Natural killer cell treated with Interleukin-12 subunit alpha and Interleukin-12 subunit beta and Interleukin-15 and Interleukin-18, amount 100 ng/mL, for 72 hours (primary cell): ENCODE measurements at regions not wholly inside any gene's neighbourhood (a gene's known extent, or its start where the extent isn't known, plus 50 kb on each side); places are given as distances from the start of the nearest gene placed in this dataset.
A peak's percentile ranks its signal among the peaks of the same experiment; 100 is the strongest.

Experiments used
- ATAC-seq, 2 donors: fragments of 150-1000 bp; cut with Tn5 transposase in 1 of 2; sonication (Bioruptor Pico), chemical (Tn5 transposase) in 1 of 2; 2 replicates each; pipeline ENCODE4 v1.10.0; 2021
- DNase-seq: peaks from one replicate; pipeline ENCODE4 v3.0.0; 2022; ENCODE audit warnings: low spot score
- H3K27ac Mint-ChIP-seq, 2 donors: 1 replicate in 1 of 2; 2 replicates in 1 of 2; pipeline ENCODE4 v1.8.0; 2022; ENCODE audit warnings: mixed read lengths in 2 of 2, mild to moderate bottlenecking in 1 of 2, moderate library complexity in 1 of 2
- H3K27me3 Mint-ChIP-seq, 2 donors: 1 replicate in 1 of 2; 2 replicates in 1 of 2; pipeline ENCODE4 v1.8.0; 2022; ENCODE audit warnings: mixed read lengths in 2 of 2
- H3K36me3 Mint-ChIP-seq: one replicate; pipeline ENCODE4 v1.8.0; 2022; ENCODE audit warnings: mixed read lengths
- H3K4me1 Mint-ChIP-seq, 2 donors: 1 replicate in 1 of 2; 2 replicates in 1 of 2; pipeline ENCODE4 v1.8.0; 2022; ENCODE audit warnings: low read depth in 2 of 2, mixed read lengths in 2 of 2, mild to moderate bottlenecking in 1 of 2
- H3K4me3 Mint-ChIP-seq: one replicate; pipeline ENCODE4 v1.8.0; 2022; ENCODE audit warnings: mixed read lengths
- H3K9me3 Mint-ChIP-seq: 2 replicates; pipeline ENCODE4 v1.8.0; 2022; ENCODE audit warnings: mixed read lengths

- DNase-seq (no peak), ATAC-seq (no peak)
- peaks cover 2% of the 10 kb centered on the region for H3K9me3 Mint-ChIP-seq
- no peak overlapping the region for H3K4me3 Mint-ChIP-seq
- H3K27ac Mint-ChIP-seq, result no peak overlapping the region
- no peaks in the 10 kb centered on the region for H3K4me1 Mint-ChIP-seq
- H3K27me3 Mint-ChIP-seq, result peaks cover 12 to 16% of the 10 kb centered on the region in 2 donors
- H3K36me3 Mint-ChIP-seq, result no peaks in the 10 kb centered on the region
Measured at GRCh38 chr13:76778853-76779252, 107.4 kb downstream of the KCTD12 start.

DNA sequence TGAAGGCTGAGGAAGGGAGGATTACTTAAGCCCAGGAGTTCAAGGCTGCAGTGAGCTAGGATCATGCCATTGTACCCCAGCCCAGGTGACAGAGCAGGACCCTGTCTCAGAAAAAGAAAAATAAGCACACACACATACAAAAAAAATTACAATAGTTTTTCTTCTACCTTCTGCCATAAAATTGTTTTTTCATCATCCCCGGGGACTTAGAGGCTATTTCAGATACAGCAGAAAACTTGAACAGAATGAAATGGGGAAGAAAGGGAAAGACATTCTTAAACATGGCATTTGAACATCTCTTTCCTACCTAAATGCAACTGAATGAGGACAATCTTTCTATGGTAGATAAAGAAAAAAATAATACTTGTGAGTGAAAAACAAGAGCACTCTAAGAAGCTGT is 109.1 kb downstream of the KCTD12 start:
- Mint-ChIP-seq H3K36me3 (no peaks in the 10 kb centered on the region), H3K27ac (no peak overlapping the region), H3K4me1 (no peaks in the 10 kb centered on the region), H3K27me3 (peaks cover 12 to 16% of the 10 kb centered on the region in 2 donors), H3K9me3 (peaks cover 2% of the 10 kb centered on the region), H3K4me3 (no peak overlapping the region)
- DNase-seq (no peak), ATAC-seq (no peak)

DNA sequence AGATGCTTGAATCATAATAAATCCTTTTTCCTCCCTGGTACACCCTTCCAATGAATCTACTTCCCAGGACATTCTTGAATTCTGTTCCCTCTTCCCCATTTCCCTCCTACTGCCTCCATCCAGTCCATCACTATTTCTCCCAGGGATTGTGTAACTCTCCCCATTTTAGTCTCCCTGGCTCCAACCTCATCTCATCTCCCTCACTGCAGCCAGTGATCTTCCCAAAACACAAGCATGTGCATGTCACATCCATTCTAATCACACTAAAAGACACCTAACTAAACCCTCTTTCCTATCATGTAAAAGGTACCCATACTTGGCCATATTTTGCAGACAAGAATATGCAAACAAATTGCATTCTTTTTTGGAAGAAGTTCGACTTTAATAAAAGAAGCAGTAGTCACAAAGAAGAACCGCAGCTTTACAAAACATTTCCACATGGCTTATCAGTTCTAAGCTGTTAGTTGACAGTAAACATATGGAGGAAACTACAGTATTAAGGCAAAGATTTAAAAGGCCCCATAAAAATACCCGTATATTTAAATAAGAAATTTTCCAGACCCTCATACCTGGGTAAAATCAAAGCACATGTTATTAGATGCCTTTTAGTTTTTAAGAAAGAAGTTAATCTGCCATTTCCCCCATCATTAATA is 111.0 kb downstream of the KCTD12 start:
- no peak overlapping the region for H3K4me3 Mint-ChIP-seq
- H3K27me3 Mint-ChIP-seq, result peaks cover 10 to 14% of the 10 kb centered on the region in 2 donors
- H3K9me3 Mint-ChIP-seq, result peaks cover 2% of the 10 kb centered on the region
- no peaks in the 10 kb centered on the region for H3K36me3 Mint-ChIP-seq
- DNase-seq (no peak), ATAC-seq (no peak)
- H3K27ac Mint-ChIP-seq, result no peak overlapping the region
- H3K4me1 Mint-ChIP-seq, result no peaks in the 10 kb centered on the region

DNA sequence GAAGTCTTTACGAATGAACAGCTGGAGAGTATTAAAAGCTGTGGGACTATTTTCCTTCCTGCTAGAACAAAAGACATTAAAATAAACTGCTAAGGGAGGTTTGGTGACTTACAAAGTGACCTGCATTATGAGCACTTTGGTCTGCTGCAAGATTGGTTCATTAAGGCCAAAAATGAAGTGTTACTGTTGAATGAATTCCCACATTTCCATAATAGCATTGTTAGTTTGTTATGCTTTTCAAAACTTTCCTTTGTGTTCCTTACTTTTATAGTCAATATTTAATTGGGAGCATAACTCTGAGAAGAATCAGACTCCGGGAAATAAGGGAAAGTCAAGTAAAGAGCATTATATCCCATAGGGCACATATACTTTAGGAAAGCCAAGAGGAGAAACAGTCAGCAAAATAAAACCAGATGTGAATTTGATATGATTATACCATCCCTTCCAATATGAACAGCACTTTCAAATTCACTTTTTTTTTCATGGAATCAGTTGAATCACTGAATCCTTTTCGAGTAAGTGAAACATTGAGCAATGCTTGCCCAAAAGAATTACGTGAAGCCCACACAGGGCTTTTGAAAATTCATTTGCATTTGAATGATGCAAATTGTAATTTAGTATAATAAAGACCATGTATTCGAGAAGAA is 112.6 kb downstream of the KCTD12 start:
- no peak for ATAC-seq
- H3K9me3 Mint-ChIP-seq, result no peaks in the 10 kb centered on the region
- no peak overlapping the region for H3K4me3 Mint-ChIP-seq
- peaks cover 5 to 11% of the 10 kb centered on the region in 2 donors for H3K27me3 Mint-ChIP-seq
- H3K27ac Mint-ChIP-seq, result no peak overlapping the region
- no peaks in the 10 kb centered on the region for H3K36me3 Mint-ChIP-seq
- H3K4me1 Mint-ChIP-seq, result no peaks in the 10 kb centered on the region
- no peak for DNase-seq

DNA sequence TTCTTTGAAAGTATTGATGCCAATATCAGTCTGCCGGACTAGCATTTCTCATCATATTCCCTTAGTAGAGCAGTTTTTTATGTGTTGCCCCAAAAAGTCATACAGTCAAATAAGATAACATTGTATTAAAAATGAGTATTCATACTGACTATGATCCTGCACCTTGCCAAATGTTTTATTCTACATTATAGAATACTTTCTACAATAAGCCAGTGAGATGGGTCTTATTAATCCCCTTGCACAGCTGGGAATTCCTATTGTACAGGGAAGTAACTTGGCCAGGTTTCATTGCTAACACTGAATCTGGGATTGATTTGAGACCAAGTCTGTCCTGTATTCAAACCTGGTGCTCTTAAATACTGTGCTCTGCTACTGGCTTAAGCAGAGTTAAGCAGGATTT is 114.0 kb downstream of the KCTD12 start:
- H3K36me3 Mint-ChIP-seq, result no peaks in the 10 kb centered on the region
- H3K27ac Mint-ChIP-seq, result no peak overlapping the region
- no peak for ATAC-seq
- peaks cover 12 to 14% of the 10 kb centered on the region in 2 donors for H3K27me3 Mint-ChIP-seq
- no peaks in the 10 kb centered on the region for H3K4me1 Mint-ChIP-seq
- H3K9me3 Mint-ChIP-seq, result no peaks in the 10 kb centered on the region
- no peak for DNase-seq
- H3K4me3 Mint-ChIP-seq, result no peak overlapping the region

- Mint-ChIP-seq H3K9me3 (no peaks in the 10 kb centered on the region), H3K27me3 (peaks cover 11 to 15% of the 10 kb centered on the region in 2 donors), H3K27ac (no peak overlapping the region), H3K4me1 (no peaks in the 10 kb centered on the region), H3K4me3 (no peak overlapping the region), H3K36me3 (no peaks in the 10 kb centered on the region)
- DNase-seq (no peak), ATAC-seq (no peak)
Measured at GRCh38 chr13:76769271-76769791, 116.9 kb downstream of the KCTD12 start.

DNA sequence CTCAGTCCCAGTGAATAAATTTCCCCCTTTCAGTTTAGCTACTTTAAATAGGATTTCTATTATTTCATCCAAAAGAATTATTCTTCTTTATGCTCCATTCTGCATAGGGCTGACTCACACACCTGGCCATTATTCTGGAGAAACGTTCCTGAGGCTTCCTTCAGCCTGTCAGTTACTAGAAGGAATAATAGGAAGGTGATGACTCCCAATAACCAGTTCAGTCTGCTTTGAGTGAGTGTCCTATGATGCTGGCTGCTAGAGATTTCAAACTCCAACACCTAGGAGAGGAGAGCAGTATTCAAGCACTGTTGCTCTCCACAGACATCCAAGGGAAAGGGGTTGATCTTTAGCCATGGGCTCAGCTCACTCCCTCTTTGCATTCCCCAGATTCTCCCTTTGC is 117.8 kb downstream of the KCTD12 start:
- Mint-ChIP-seq H3K27me3 (peaks cover 11 to 19% of the 10 kb centered on the region in 2 donors), H3K36me3 (no peaks in the 10 kb centered on the region), H3K4me3 (no peak overlapping the region), H3K27ac (no peak overlapping the region), H3K4me1 (no peaks in the 10 kb centered on the region), H3K9me3 (no peaks in the 10 kb centered on the region)
- DNase-seq, result no peak
- no peak for ATAC-seq

- ATAC-seq (no peak), DNase-seq (no peak)
- no peaks in the 10 kb centered on the region for H3K36me3 Mint-ChIP-seq
- H3K4me3 Mint-ChIP-seq, result no peak overlapping the region
- H3K27me3 Mint-ChIP-seq, result peaks cover 5 to 14% of the 10 kb centered on the region in 2 donors
- H3K4me1 Mint-ChIP-seq, result no peaks in the 10 kb centered on the region
- no peak overlapping the region for H3K27ac Mint-ChIP-seq
- no peaks in the 10 kb centered on the region for H3K9me3 Mint-ChIP-seq
Measured at GRCh38 chr13:76764916-76765315, 121.3 kb downstream of the KCTD12 start.

- DNase-seq, result no peak
Measured at GRCh38 chr13:76764429-76764828, 121.8 kb downstream of the KCTD12 start.

GRCh38 chr13:76762721-76763120 is 123.5 kb downstream of the KCTD12 start:
- Mint-ChIP-seq H3K27ac (no peak overlapping the region), H3K36me3 (no peaks in the 10 kb centered on the region), H3K4me3 (no peak overlapping the region), H3K9me3 (no peaks in the 10 kb centered on the region), H3K27me3 (peaks cover 2 to 8% of the 10 kb centered on the region in 2 donors), H3K4me1 (no peaks in the 10 kb centered on the region)
- ATAC-seq (no peak), DNase-seq (no peak)

More at GRCh38 chr13:76764429-76764828, 121.8 kb downstream of the KCTD12 start:
- ATAC-seq, result peak in 1 of 2 donors; percentile 32
- Mint-ChIP-seq H3K27ac (no peak overlapping the region), H3K27me3 (peaks cover 5 to 14% of the 10 kb centered on the region in 2 donors), H3K36me3 (no peaks in the 10 kb centered on the region), H3K9me3 (no peaks in the 10 kb centered on the region), H3K4me3 (no peak overlapping the region), H3K4me1 (no peaks in the 10 kb centered on the region)

- DNase-seq (no peak), ATAC-seq (no peak)
- Mint-ChIP-seq H3K4me1 (no peaks in the 10 kb centered on the region), H3K4me3 (no peak overlapping the region), H3K27ac (no peak overlapping the region), H3K27me3 (peaks cover 4 to 7% of the 10 kb centered on the region in 2 donors), H3K9me3 (no peaks in the 10 kb centered on the region), H3K36me3 (no peaks in the 10 kb centered on the region)
Measured at GRCh38 chr13:76759877-76760276, 126.3 kb downstream of the KCTD12 start.

- H3K36me3 Mint-ChIP-seq, result no peaks in the 10 kb centered on the region
- DNase-seq (no peak), ATAC-seq (no peak)
- no peaks in the 10 kb centered on the region for H3K4me1 Mint-ChIP-seq
- H3K27ac Mint-ChIP-seq, result no peak overlapping the region
- no peak overlapping the region for H3K4me3 Mint-ChIP-seq
- H3K9me3 Mint-ChIP-seq, result no peaks in the 10 kb centered on the region
- peaks cover 0 to 4% of the 10 kb centered on the region in 2 donors for H3K27me3 Mint-ChIP-seq
Measured at GRCh38 chr13:76758738-76759137, 127.5 kb downstream of the KCTD12 start.

- H3K9me3 Mint-ChIP-seq, result no peaks in the 10 kb centered on the region
- H3K4me3 Mint-ChIP-seq, result no peak overlapping the region
- H3K27ac Mint-ChIP-seq, result no peak overlapping the region
- H3K4me1 Mint-ChIP-seq, result no peaks in the 10 kb centered on the region
- ATAC-seq (no peak), DNase-seq (no peak)
- no peaks in the 10 kb centered on the region for H3K36me3 Mint-ChIP-seq
- H3K27me3 Mint-ChIP-seq, result peaks cover 0 to 4% of the 10 kb centered on the region in 2 donors
Measured at GRCh38 chr13:76758257-76758656, 127.9 kb downstream of the KCTD12 start.

- H3K9me3 Mint-ChIP-seq, result peaks cover 4% of the 10 kb centered on the region
- H3K27ac Mint-ChIP-seq, result no peak overlapping the region
- no peak overlapping the region for H3K4me3 Mint-ChIP-seq
- no peaks in the 10 kb centered on the region for H3K36me3 Mint-ChIP-seq
- ATAC-seq (no peak), DNase-seq (no peak)
- peaks cover 0 to 2% of the 10 kb centered on the region in 2 donors for H3K4me1 Mint-ChIP-seq
- H3K27me3 Mint-ChIP-seq, result peaks cover 7 to 9% of the 10 kb centered on the region in 2 donors
Measured at GRCh38 chr13:76756451-76756850, 129.8 kb downstream of the KCTD12 start.
